HepG2 (cell line): ENCODE measurements at regions not wholly inside any gene's neighbourhood (a gene's known extent, or its start where the extent isn't known, plus 50 kb on each side); places are given as distances from the start of the nearest gene placed in this dataset.

Source experiments
- CEBPG ChIP-seq: IDR thresholded peaks from 2 replicates; pipeline ENCODE4 v1.6.1; 2016
- GABPA ChIP-seq, 2 experiments: IDR thresholded peaks; 2 replicates each; pipeline ENCODE4 v1.6.1; 2011 to 2016; ENCODE audit warnings: low read depth in 2 of 2, low read length in 1 of 2, missing biosample characterization in 1 of 2, missing genetic modification characterization in 1 of 2
- NONO ChIP-seq, 2 experiments: fragments of 450-650 bp in 1 of 2; sonication (generic) in 1 of 2; formaldehyde crosslinking in 1 of 2; IDR thresholded peaks in 1 of 2; conservative IDR thresholded peaks in 1 of 2; 2 replicates each; pipeline versions ENCODE4 v1.6.1 to v1.8.0; 2017 to 2022; ENCODE audit warnings: mild to moderate bottlenecking in 1 of 2, missing genetic modification reagents in 1 of 2, moderate library complexity in 1 of 2
- RNF2 ChIP-seq: fragments of 450-650 bp; conservative IDR thresholded peaks from 2 replicates; pipeline ENCODE4 v1.6.1; 2016; ENCODE audit warnings: low read depth
- ZNF563 ChIP-seq: sonication (generic); formaldehyde crosslinking; IDR thresholded peaks from 2 replicates; pipeline ENCODE4 v1.8.0; 2022; ENCODE audit warnings: mild to moderate bottlenecking, moderate library complexity, missing genetic modification reagents
- ZNF580 ChIP-seq: IDR thresholded peaks from 2 replicates; pipeline ENCODE4 v1.6.1; 2016; ENCODE audit warnings: low read depth, borderline replicate concordance
- ZNF589 ChIP-seq: sonication (generic); formaldehyde crosslinking; conservative IDR thresholded peaks from 2 replicates; pipeline ENCODE4 v1.8.0; 2022; ENCODE audit warnings: mild to moderate bottlenecking, moderate library complexity, missing genetic modification reagents
- ZNF740 ChIP-seq: sonication (generic); formaldehyde crosslinking; IDR thresholded peaks from 2 replicates; pipeline ENCODE4 v1.4.0; 2020; ENCODE audit warnings: missing genetic modification reagents
- ZNF768 ChIP-seq: sonication (generic); formaldehyde crosslinking; IDR thresholded peaks from 2 replicates; pipeline ENCODE4 v1.4.0; 2020; ENCODE audit warnings: missing genetic modification reagents
- ZZZ3 ChIP-seq: sonication (generic); formaldehyde crosslinking; IDR thresholded peaks from 2 replicates; pipeline ENCODE4 v1.4.0; 2020; ENCODE audit warnings: missing genetic modification reagents, mild to moderate bottlenecking, borderline replicate concordance
- TF ChIP-seq, protein P1 (sequence below): sonication (generic); formaldehyde crosslinking; IDR thresholded peaks from 2 replicates; pipeline ENCODE4 v1.5.0; 2020; ENCODE audit warnings: mild to moderate bottlenecking, missing genetic modification reagents, moderate library complexity

- TF ChIP-seq ZNF740 (CRISPR knock-in tag) (no peak), ZZZ3 (CRISPR knock-in tag) (no peak), ZNF768 (CRISPR knock-in tag) (no peak), ZNF563 (CRISPR knock-in tag) (no peak), ZNF589 (no peak), RNF2 (no peak), ZNF580 (no peak), CEBPG (CRISPR knock-in tag) (no peak), NONO (IDR thresholded peaks at IDR 0.05) (no peak), NONO (CRISPR knock-in tag; conservative IDR thresholded peaks at IDR 0.05) (no peak), GABPA (IDR thresholded peaks at IDR 0.05; ENCODE audit: low read depth, low read length) (no peak), GABPA (CRISPR knock-in tag; IDR thresholded peaks at IDR 0.05; ENCODE audit: low read depth) (no peak)
- TF ChIP-seq, protein P1, sequence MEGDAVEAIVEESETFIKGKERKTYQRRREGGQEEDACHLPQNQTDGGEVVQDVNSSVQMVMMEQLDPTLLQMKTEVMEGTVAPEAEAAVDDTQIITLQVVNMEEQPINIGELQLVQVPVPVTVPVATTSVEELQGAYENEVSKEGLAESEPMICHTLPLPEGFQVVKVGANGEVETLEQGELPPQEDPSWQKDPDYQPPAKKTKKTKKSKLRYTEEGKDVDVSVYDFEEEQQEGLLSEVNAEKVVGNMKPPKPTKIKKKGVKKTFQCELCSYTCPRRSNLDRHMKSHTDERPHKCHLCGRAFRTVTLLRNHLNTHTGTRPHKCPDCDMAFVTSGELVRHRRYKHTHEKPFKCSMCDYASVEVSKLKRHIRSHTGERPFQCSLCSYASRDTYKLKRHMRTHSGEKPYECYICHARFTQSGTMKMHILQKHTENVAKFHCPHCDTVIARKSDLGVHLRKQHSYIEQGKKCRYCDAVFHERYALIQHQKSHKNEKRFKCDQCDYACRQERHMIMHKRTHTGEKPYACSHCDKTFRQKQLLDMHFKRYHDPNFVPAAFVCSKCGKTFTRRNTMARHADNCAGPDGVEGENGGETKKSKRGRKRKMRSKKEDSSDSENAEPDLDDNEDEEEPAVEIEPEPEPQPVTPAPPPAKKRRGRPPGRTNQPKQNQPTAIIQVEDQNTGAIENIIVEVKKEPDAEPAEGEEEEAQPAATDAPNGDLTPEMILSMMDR (CRISPR knock-in tag): no peak
Observed at GRCh38 chr3:106691476-106691875, 685.8 kb upstream of the CCDC54 start.
